ENCODE measurements at regions not wholly inside any gene's neighbourhood (a gene's known extent, or its start where the extent isn't known, plus 50 kb on each side); places are given as distances from the start of the nearest gene placed in this dataset.

DNA sequence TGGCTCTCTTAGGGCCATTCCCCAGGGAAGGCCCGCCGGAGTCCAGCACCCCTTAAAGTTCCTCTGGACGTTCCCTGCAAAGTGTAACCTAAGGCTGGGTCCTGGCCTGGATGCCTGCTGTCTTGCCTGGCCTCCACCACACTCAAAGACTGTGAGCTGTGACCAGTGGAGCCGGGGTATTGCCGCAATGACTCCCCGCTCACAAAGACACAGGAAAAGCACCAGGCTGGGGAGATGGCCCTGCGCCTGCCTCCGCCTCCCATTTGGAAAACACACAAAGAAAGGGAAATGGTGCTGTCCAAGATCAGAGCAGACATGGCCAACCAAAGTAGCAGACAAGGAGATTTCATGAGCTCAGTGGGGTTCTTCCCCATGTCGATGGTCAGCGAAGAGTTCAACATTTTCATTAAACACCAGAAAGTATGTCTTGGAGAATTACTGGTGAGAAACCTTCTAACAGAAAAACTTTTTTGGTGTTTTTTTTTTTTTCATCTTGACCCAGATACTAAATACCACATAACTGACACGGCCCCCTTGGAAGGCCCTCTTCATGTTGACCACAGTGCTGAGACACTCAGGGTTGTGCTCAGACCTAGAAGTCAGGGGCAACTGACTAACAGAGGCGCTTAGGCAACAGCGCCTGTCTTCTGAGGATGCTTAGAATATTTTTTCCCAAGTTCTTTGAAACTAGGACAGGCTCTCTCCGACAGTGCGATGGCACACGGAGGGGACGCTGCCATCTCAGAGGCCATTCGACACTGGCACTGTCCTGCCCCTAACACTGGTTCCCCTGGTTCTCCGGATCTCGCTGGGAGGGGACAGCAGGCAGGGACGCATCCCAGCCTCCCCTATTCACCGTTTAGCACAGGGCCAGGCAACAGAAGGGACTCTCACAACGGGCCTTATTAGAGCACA lies 226.4 kb upstream of the ID2 start:
- TF ChIP-seq EZH2 (IDR thresholded peaks at IDR 0.05; ENCODE audit: borderline replicate concordance, insufficient read depth, low read length, poor library complexity, severe bottlenecking), result no peak
- TF ChIP-seq EP300 (conservative IDR thresholded peaks at IDR 0.05; ENCODE audit: poor library complexity, severe bottlenecking), result no peak

Measured in neural cell (in vitro differentiated cells).